HG02759 (cell line): ENCODE measurements at regions not wholly inside any gene's neighbourhood (a gene's known extent, or its start where the extent isn't known, plus 50 kb on each side); places are given as distances from the start of the nearest gene placed in this dataset.
"Not testable (repeated sequence)": the region's sequence is repeated elsewhere in the genome, so short reads cannot be mapped to it uniquely, and the experiment has no call there.

Source experiments
- ATAC-seq: cut with Tn5 transposase; IDR thresholded peaks from one replicate; pipeline ENCODE4 v1.9.1; 2021; ENCODE audit warnings: mild to moderate bottlenecking, moderate library complexity; ENCODE audit not compliant: unreplicated experiment

DNA sequence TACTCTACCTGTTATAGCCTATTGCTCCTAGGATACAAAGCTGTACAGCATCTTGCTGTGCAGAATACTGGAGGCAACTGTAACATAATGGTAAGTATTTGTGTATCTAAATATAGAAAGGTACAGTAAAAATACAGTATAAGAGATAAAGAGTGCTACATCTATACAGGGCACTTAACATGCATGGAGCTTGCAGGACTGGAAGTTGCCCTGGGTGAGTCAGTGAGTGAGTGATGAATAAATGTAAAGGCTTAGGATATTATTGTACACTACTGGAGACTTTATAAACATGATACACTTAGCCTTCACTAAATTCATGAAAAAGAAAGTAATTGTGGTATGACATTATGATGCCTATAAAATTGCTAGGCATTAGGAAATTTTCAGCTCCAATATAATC is 65.5 kb upstream of the OSMR start:
- ATAC-seq = no peak

DNA sequence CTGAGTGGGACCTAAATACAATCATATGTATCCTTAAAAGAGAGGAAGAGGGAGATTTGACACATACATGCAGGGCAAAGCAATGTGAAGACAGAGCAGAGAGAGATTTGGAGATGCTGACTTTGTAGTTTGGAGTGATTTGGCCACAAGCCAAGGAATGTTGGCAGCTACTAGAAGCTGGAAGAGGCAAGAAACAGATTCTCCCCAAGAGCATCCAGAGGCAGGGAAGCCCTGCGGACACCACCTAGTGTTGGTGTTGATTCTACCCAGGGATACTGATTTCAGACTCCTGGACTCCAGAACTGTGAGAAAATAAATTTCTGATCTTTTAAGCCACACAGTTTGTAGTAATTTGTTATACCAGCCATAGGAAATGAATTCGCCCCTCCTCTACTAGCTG is 64.9 kb upstream of the OSMR start:
- no peak for ATAC-seq

DNA sequence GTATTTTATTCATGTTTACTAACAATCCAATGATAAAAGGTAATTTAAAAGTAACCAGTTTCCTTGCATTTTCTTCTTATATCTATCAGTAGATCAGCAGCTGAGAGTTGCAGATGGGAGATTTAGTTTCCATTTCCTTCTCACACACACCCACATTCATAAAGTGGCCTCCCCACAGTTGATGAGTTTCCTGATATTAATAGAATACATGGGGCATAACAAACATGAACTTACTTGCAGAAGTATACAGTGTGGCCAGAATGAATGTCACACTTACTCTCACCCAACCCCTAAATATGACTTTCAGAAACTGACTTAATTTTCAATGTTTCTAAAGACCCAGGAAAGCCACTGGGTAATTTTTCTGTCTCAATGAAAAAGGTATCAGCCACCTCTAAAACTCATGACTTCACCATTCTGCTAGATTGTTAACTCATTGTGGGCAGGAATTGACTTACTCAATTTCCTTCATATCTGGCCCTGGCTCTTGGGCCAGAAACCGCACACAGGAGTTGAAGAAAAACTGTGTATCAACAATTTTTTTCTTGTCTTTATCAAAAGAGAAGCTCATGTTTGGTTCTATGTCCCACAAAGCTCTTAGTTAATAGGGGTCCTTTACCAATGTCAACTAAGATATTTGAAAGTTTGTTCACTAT is 63.5 kb upstream of the OSMR start:
- ATAC-seq = peak; percentile 54

DNA sequence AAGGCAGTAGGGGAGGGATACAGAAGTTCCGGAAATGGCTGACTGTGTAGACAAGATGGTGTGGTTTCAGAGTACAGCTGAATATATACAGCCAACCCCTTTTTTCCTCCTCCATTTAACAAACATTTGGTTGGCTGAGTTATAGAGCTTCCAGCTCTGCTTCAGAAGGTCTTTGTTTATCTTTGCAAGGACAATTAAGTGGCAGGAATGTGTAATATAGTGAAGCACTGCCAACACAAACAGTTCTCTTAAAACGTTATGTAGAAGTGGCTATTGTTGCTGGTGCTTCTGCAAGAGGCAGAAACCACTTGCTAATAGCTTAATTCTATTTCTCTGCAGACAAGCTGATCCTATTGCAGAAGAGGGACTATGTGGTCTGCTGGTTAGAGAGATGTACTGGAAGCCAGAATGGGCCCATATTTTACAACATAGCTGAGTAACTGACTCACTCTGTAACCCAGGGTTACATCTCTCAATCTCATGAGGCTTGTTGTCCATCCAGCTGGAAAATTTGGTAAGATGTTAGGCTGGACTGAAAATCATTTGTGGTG is 62.7 kb upstream of the OSMR start:
- no peak for ATAC-seq

DNA sequence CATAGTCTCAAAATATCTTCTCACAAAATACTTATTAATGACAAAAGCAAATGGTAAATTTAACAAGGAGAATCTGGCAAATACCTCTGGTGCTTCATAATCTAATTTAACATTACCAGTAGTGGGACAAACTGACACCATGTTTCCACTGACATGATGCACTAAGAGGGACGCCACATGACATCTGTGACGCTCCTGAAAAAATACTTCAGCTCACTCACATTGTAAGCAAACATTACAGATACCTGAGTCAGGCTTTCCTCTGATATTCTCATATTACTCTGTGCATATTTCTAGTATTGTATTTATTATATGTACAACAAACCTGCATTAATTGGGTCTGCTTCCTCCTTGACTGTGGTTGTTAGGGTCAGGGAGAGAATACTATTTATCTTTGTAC is 56.7 kb upstream of the OSMR start:
- no peak for ATAC-seq

DNA sequence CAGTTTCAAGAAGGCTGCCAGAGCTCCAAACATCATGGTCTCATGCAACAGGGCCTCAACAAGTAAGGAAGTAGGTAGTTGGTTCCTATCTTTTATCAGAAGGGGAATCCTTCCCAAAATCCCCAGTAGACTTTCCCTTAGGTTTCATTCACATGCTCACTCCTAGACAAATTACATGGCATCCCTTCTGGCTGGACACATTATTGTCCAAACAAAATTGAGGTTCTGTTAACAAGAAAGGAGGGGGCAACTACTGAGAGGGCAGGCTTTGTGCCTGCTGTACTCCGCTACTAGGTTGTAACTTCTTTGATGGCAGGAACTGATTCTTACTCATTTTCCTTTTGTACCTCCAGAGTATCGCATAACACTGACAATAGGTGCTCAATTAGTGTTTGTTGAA is 56.0 kb upstream of the OSMR start:
- no peak for ATAC-seq

GRCh38 chr5:38790268-38790667 is 55.5 kb upstream of the OSMR start:
- no peak for ATAC-seq

DNA sequence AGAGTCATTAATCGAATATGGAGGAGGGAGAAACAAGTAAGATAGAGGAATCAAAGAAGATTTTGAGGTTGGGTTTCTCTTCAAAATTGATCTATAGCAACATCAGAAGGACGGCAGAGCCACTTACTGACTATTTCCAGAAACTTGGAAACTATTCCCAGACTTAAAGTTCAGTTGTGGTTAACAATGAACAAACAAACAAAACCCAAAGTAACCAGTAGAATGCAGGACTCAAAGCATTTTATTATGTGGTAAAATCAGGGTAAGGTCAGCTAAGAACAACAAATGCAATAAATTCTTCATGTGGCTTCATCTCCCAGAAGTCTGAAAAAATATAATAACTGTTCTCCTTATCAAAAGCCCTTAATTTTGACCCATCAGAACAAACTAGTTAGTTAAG is 54.9 kb upstream of the OSMR start:
- no peak for ATAC-seq

DNA sequence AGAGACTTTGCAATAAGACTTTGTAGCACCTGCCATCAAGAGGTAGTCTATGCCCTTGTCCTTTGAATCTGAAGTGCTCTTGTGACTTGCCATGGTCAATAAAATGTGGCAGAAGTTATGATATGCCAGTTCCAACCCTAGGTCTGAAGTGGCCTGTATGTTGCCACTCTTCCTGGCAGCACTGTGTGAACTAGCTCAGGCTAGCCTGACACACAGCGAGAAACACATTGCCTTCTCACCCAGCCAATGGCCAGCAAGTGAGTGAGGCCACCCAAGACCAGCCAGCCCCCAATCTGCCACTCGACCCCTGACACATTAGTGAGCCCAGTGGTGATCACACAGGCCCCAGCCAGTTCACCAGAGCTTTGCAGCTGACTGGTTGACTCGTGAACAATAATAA is 52.7 kb upstream of the OSMR start:
- no peak for ATAC-seq

DNA sequence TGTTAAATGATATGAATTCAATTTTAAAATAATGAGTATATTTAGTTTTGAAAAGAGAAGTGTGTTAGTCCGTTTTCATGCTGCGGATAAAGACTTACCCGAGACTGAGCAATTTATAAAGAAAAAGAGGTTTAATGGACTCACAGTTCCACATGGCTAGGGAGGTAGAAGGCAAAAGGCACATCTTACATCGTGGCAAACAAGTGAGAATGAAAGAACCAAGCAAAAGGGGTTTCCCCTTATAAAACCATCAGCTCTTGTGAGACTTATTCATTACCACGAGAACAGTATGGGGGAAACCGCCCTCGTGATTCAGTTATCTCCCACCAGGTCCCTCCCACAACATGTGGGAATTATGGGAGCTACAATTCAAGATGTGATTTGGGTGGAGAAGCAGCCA is 51.8 kb upstream of the OSMR start:
- ATAC-seq = not testable (repeated sequence)

DNA sequence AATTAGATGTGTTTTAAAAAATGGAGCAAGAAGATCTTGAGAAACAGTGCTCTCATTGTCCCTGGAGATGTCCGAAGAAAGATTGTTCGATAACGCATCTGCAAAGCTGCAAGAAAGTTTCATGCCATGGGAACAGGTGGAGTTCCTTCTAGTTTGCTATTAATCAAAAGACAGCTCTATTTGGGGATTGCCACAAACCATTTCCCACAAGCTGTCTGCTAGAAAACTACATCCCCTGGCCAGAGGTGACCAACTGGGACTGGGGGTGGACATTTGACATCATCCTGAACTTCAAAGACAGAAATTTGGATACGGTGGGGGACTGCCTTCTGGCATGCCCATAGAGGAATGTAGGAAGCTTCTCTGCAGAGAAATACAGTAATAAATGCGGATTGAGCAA is 50.8 kb upstream of the OSMR start:
- no peak for ATAC-seq

GRCh38 chr5:38795986-38796741 is 49.6 kb upstream of the OSMR start:
- ATAC-seq = no peak
